ENCODE measurements at regions not wholly inside any gene's neighbourhood (a gene's known extent, or its start where the extent isn't known, plus 50 kb on each side); places are given as distances from the start of the nearest gene placed in this dataset.

DNA sequence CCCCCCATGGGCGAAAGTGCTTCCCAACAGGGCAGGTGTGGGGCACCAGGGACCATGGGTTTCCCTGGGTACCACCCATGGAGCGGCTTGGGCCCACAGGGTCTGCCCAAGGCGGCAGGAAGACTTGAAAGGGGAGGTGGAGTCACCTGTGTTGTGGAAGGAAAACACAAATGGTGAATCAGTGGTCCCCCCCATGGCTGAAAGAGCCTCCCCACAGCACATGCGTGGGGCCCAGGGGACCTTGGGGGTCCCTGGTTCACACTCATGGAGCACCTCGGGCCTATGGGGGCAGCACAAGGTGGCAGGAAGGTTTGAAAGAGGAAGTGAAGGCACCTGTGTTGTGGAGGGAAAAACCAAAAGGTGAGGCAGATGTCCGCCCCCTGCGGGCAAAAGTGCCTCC lies 581.9 kb downstream of the ALG10 start:
- TF ChIP-seq HNF4G (IDR thresholded peaks at IDR 0.05): no peak
- TF ChIP-seq, protein P1, sequence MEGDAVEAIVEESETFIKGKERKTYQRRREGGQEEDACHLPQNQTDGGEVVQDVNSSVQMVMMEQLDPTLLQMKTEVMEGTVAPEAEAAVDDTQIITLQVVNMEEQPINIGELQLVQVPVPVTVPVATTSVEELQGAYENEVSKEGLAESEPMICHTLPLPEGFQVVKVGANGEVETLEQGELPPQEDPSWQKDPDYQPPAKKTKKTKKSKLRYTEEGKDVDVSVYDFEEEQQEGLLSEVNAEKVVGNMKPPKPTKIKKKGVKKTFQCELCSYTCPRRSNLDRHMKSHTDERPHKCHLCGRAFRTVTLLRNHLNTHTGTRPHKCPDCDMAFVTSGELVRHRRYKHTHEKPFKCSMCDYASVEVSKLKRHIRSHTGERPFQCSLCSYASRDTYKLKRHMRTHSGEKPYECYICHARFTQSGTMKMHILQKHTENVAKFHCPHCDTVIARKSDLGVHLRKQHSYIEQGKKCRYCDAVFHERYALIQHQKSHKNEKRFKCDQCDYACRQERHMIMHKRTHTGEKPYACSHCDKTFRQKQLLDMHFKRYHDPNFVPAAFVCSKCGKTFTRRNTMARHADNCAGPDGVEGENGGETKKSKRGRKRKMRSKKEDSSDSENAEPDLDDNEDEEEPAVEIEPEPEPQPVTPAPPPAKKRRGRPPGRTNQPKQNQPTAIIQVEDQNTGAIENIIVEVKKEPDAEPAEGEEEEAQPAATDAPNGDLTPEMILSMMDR (IDR thresholded peaks at IDR 0.05; ENCODE audit: low read depth, low read length, missing input control): no peak
- TF ChIP-seq TAF1 (conservative IDR thresholded peaks at IDR 0.05): no peak
- TF ChIP-seq RAD21 (IDR thresholded peaks at IDR 0.05): no peak
- TF ChIP-seq, protein P2, sequence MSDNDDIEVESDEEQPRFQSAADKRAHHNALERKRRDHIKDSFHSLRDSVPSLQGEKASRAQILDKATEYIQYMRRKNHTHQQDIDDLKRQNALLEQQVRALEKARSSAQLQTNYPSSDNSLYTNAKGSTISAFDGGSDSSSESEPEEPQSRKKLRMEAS (IDR thresholded peaks at IDR 0.05): no peak
- no peak for TF ChIP-seq JUND (IDR thresholded peaks at IDR 0.05)
- TF ChIP-seq, protein P3, sequence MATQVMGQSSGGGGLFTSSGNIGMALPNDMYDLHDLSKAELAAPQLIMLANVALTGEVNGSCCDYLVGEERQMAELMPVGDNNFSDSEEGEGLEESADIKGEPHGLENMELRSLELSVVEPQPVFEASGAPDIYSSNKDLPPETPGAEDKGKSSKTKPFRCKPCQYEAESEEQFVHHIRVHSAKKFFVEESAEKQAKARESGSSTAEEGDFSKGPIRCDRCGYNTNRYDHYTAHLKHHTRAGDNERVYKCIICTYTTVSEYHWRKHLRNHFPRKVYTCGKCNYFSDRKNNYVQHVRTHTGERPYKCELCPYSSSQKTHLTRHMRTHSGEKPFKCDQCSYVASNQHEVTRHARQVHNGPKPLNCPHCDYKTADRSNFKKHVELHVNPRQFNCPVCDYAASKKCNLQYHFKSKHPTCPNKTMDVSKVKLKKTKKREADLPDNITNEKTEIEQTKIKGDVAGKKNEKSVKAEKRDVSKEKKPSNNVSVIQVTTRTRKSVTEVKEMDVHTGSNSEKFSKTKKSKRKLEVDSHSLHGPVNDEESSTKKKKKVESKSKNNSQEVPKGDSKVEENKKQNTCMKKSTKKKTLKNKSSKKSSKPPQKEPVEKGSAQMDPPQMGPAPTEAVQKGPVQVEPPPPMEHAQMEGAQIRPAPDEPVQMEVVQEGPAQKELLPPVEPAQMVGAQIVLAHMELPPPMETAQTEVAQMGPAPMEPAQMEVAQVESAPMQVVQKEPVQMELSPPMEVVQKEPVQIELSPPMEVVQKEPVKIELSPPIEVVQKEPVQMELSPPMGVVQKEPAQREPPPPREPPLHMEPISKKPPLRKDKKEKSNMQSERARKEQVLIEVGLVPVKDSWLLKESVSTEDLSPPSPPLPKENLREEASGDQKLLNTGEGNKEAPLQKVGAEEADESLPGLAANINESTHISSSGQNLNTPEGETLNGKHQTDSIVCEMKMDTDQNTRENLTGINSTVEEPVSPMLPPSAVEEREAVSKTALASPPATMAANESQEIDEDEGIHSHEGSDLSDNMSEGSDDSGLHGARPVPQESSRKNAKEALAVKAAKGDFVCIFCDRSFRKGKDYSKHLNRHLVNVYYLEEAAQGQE (IDR thresholded peaks at IDR 0.05): no peak
- TF ChIP-seq YY1 (IDR thresholded peaks at IDR 0.05): no peak
- TF ChIP-seq HNF4A (conservative IDR thresholded peaks at IDR 0.05): no peak
- TF ChIP-seq SP1 (IDR thresholded peaks at IDR 0.05): no peak
- no peak for TF ChIP-seq RXRA (IDR thresholded peaks at IDR 0.05)
- no peak for TF ChIP-seq EGR1 (IDR thresholded peaks at IDR 0.05; ENCODE audit: low read depth in 2 of 2)
- no peak for TF ChIP-seq ZBTB33 (IDR thresholded peaks at IDR 0.05)

All from liver (tissue), 3 donors.